Uterus (tissue), 3 donors: ENCODE measurements at regions not wholly inside any gene's neighbourhood (a gene's known extent, or its start where the extent isn't known, plus 50 kb on each side); places are given as distances from the start of the nearest gene placed in this dataset.

Experiments
- DNase-seq, 2 donors: peaks; one replicate each; pipeline ENCODE4 v3.0.0-alpha.2; 2019 to 2020
- H3K27ac ChIP-seq, 2 donors: fragments of 200-600 bp; sonication (generic); 1 replicate in 1 of 2; 2 replicates in 1 of 2; pipeline ENCODE4 v1.5.1; 2016 to 2018
- H3K27me3 ChIP-seq, 2 donors: fragments of 200-600 bp; sonication (generic); one replicate each; pipeline ENCODE4 v1.5.1; 2018 to 2019; ENCODE audit warnings: control low read depth in 1 of 2
- H3K36me3 ChIP-seq, 2 donors: fragments of 200-600 bp; sonication (generic); one replicate each; pipeline ENCODE4 v1.5.1; 2019; ENCODE audit warnings: control low read depth in 1 of 2
- H3K4me1 ChIP-seq, 2 donors: fragments of 200-600 bp; sonication (generic); one replicate each; pipeline ENCODE4 v1.5.1; 2018 to 2019; ENCODE audit warnings: control low read depth in 1 of 2
- H3K4me3 ChIP-seq, 2 donors: fragments of 200-600 bp; sonication (generic); 1 replicate in 1 of 2; 2 replicates in 1 of 2; pipeline ENCODE4 v1.5.1; 2018 to 2019; ENCODE audit warnings: mild to moderate bottlenecking in 1 of 2
- H3K9me3 ChIP-seq, 2 donors: fragments of 200-600 bp; sonication (generic); one replicate each; pipeline ENCODE4 v1.5.1; 2019; ENCODE audit warnings: control low read depth in 1 of 2
- CTCF ChIP-seq, 4 experiments: fragments of 200-600 bp in 2 of 4; fragments of 450-650 bp in 2 of 4; sonication (generic) in 2 of 4; IDR thresholded peaks; one replicate each; pipeline ENCODE4 v1.5.1; 2016 to 2019; ENCODE audit warnings: antibody characterized with exemption in 4 of 4, mild to moderate bottlenecking in 2 of 4, moderate library complexity in 1 of 4
- POLR2A ChIP-seq, 2 donors: fragments of 450-650 bp; IDR thresholded peaks; one replicate each; pipeline ENCODE4 v1.6.1; 2016; ENCODE audit warnings: antibody characterized with exemption in 2 of 2, mild to moderate bottlenecking in 1 of 2, moderate library complexity in 1 of 2
- intact Hi-C: fragments of 100-400 bp; cut with DNase I; formaldehyde crosslinking; loops from one replicate; pipeline ENCODE4 v1.15.1; 2023; ENCODE audit warnings: low total_unique reads
- donor health status: DM: yes; HTN: yes; CAD: no.

DNA sequence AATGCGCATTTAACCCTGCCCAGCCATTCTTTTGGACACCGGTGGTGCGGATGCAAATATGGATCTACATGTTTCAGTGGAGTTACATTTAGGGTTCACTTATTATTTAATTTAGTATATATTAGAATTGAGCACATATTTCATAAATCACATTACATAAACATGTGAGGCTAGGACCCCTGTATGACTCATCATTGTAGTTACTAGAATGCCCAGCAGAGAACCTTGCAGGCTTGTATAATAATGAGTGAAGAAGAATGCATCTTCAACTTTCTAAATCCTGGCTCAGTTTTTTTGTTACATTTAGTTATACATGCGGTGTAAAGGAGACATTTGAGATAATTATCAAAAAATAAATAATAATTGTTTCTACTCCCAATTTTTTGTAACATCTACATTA, 369.0 kb downstream of the ATP23 start:
- intact Hi-C loops = no loop called here
- no peaks in the 10 kb centered on the region for H3K9me3 ChIP-seq
- TF ChIP-seq CTCF (IDR thresholded peaks at IDR 0.05) (no peak), POLR2A (IDR thresholded peaks at IDR 0.05) (no peak)
- no peaks in the 10 kb centered on the region for H3K36me3 ChIP-seq
- no peak for DNase-seq
- H3K27ac ChIP-seq = no peak overlapping the region
- no peaks in the 10 kb centered on the region for H3K27me3 ChIP-seq
- H3K4me3 ChIP-seq = no peak overlapping the region
- no peaks in the 10 kb centered on the region for H3K4me1 ChIP-seq

DNA sequence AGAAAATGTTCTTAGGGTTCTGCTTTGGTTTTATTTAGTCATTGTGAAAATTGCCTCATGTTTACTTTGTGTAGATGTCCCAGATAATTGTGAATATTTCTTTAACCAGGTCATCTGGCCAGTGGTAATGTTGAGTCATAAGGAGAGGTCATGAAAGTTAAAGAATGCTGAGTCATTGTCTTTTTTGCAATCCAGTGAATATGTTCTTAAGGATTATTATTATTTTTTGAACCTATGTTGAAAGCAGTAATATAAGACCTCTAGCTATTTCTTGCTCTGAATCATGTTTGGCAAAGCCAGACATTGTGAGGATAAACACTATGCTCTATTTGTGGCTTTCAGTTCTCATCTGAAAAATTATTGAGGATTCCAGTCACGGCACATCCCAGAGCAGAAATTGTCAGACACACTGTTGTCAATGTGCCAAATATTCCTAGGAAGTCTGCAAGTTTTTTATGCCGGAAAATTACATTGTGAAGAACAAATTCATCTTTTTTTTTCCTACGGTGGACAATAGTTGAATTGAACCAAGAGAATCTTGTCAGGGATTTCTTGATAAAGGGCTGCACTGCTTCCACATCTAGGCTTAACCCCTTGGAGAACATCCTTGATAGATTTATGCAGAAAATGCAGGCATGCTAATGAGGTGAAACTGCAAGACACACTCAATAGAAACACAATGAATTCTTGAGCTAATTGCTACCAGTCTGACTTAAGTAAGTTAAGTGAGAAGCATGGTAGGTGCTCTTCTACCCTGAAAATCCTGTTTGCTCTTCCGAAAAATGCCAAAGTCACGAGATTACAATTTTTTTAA, 369.6 kb downstream of the ATP23 start:
- no peak overlapping the region for H3K27ac ChIP-seq
- intact Hi-C loops = no loop called here
- H3K27me3 ChIP-seq = no peaks in the 10 kb centered on the region
- TF ChIP-seq CTCF (IDR thresholded peaks at IDR 0.05) (no peak), POLR2A (IDR thresholded peaks at IDR 0.05) (no peak)
- H3K4me3 ChIP-seq = no peak overlapping the region
- no peaks in the 10 kb centered on the region for H3K9me3 ChIP-seq
- no peak for DNase-seq
- no peaks in the 10 kb centered on the region for H3K4me1 ChIP-seq
- H3K36me3 ChIP-seq = no peaks in the 10 kb centered on the region

- no peaks in the 10 kb centered on the region for H3K27me3 ChIP-seq
- TF ChIP-seq CTCF (IDR thresholded peaks at IDR 0.05) (no peak), POLR2A (IDR thresholded peaks at IDR 0.05) (no peak)
- H3K9me3 ChIP-seq = no peaks in the 10 kb centered on the region
- H3K27ac ChIP-seq = no peak overlapping the region
- no peak for DNase-seq
- intact Hi-C loops = no loop called here
- H3K4me1 ChIP-seq = no peaks in the 10 kb centered on the region
- H3K4me3 ChIP-seq = no peak overlapping the region
- no peaks in the 10 kb centered on the region for H3K36me3 ChIP-seq
Observed at GRCh38 chr12:58313091-58313855, 371.9 kb downstream of the ATP23 start.

DNA sequence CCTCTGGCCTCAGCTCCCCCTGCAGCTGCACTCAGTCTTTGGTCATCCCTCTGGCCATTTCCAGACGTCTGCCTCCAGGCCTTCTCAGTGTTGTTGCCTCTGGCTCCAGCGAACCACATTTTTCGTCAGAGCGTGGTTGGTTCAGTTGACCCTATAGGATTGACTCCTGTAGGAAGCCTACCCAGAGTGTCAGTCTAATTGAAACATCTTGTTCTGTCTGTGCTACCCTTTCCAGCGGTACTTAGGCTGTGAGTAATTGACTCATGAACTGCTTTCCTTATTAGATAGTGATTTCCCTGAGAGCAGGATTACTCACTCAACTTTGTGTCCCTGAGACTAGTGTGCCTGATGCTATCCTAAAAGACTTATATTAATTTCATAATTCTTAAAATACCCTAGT, 373.2 kb downstream of the ATP23 start:
- Histone ChIP-seq H3K4me3 (no peak overlapping the region), H3K9me3 (no peaks in the 10 kb centered on the region), H3K4me1 (no peaks in the 10 kb centered on the region), H3K27me3 (no peaks in the 10 kb centered on the region), H3K27ac (no peak overlapping the region), H3K36me3 (no peaks in the 10 kb centered on the region)
- intact Hi-C loops = no loop called here
- TF ChIP-seq CTCF (IDR thresholded peaks at IDR 0.05) = no peak
- TF ChIP-seq POLR2A (IDR thresholded peaks at IDR 0.05) = no peak
- no peak for DNase-seq

GRCh38 chr12:58316926-58317325, 375.6 kb downstream of the ATP23 start:
- H3K4me3 ChIP-seq = no peak overlapping the region
- no peaks in the 10 kb centered on the region for H3K9me3 ChIP-seq
- no peaks in the 10 kb centered on the region for H3K36me3 ChIP-seq
- H3K27ac ChIP-seq = no peak overlapping the region
- no peak for DNase-seq
- H3K27me3 ChIP-seq = no peaks in the 10 kb centered on the region
- intact Hi-C loops = no loop called here
- no peak for TF ChIP-seq CTCF (IDR thresholded peaks at IDR 0.05)
- no peak for TF ChIP-seq POLR2A (IDR thresholded peaks at IDR 0.05)
- no peaks in the 10 kb centered on the region for H3K4me1 ChIP-seq
